ENCODE measurements at regions not wholly inside any gene's neighbourhood (a gene's known extent, or its start where the extent isn't known, plus 50 kb on each side); places are given as distances from the start of the nearest gene placed in this dataset.

GRCh38 chr5:133779828-133780475 is 167.6 kb upstream of the FSTL4 start:
- H3K4me1 ChIP-seq (replicated peaks in 1 of 2) = no peaks in the 10 kb centered on the region
- no peaks in the 10 kb centered on the region for H3K9me3 ChIP-seq (replicated peaks in 1 of 3)
- no peak for DNase-seq
- no peak overlapping the region for H3K4me3 ChIP-seq
- H3K36me3 ChIP-seq (replicated peaks in 1 of 2) = no peaks in the 10 kb centered on the region
- H3K27me3 ChIP-seq = no peaks in the 10 kb centered on the region
- 78 to 84% (median 82%) methylated on average over 8 of the region's 8 CpGs for WGBS, 4 donors
- no peak overlapping the region for H3K27ac ChIP-seq
- intact Hi-C loops (cut with DNase I) = no loop called here
- TF ChIP-seq CTCF (IDR thresholded peaks at IDR 0.05) = no peak
- no peak for TF ChIP-seq POLR2A (IDR thresholded peaks at IDR 0.05)

- H3K36me3 ChIP-seq (replicated peaks in 1 of 2) = no peaks in the 10 kb centered on the region
- WGBS, 4 donors = 83 to 94% (median 91%) methylated on average over 3 to 5 of the region's 5 CpGs
- no peaks in the 10 kb centered on the region for H3K27me3 ChIP-seq
- TF ChIP-seq CTCF (IDR thresholded peaks at IDR 0.05) (no peak), POLR2A (IDR thresholded peaks at IDR 0.05) (no peak)
- DNase-seq = no peak
- H3K27ac ChIP-seq = no peak overlapping the region
- H3K4me3 ChIP-seq = no peak overlapping the region
- no peaks in the 10 kb centered on the region for H3K9me3 ChIP-seq (replicated peaks in 1 of 3)
- H3K4me1 ChIP-seq (replicated peaks in 1 of 2) = no peaks in the 10 kb centered on the region
- intact Hi-C loops (cut with DNase I) = no loop called here
Measured at GRCh38 chr5:133778636-133779035, 166.3 kb upstream of the FSTL4 start.

GRCh38 chr5:133777951-133778350 is 165.6 kb upstream of the FSTL4 start:
- WGBS, 4 donors = 54 to 73% (median 60%) methylated on average over 2 to 3 of the region's 3 CpGs
- Histone ChIP-seq H3K4me3 (no peak overlapping the region), H3K4me1 (replicated peaks in 1 of 2) (no peaks in the 10 kb centered on the region), H3K9me3 (replicated peaks in 1 of 3) (no peaks in the 10 kb centered on the region), H3K27me3 (no peaks in the 10 kb centered on the region), H3K27ac (no peak overlapping the region), H3K36me3 (replicated peaks in 1 of 2) (no peaks in the 10 kb centered on the region)
- no peak for DNase-seq
- TF ChIP-seq CTCF (IDR thresholded peaks at IDR 0.05) = no peak
- intact Hi-C loops (cut with DNase I) = no loop called here

GRCh38 chr5:133775584-133776304 is 163.4 kb upstream of the FSTL4 start:
- H3K4me3 ChIP-seq = no peak overlapping the region
- 79 to 80% (median 80%) methylated on average over 2 of the region's 2 CpGs for WGBS, 4 donors
- no peak for TF ChIP-seq POLR2A (IDR thresholded peaks at IDR 0.05)
- no peak for TF ChIP-seq CTCF (IDR thresholded peaks at IDR 0.05)
- intact Hi-C loops (cut with DNase I) = no loop called here
- no peak overlapping the region for H3K27ac ChIP-seq
- H3K9me3 ChIP-seq (replicated peaks in 1 of 3) = no peaks in the 10 kb centered on the region
- DNase-seq = no peak
- H3K27me3 ChIP-seq = no peaks in the 10 kb centered on the region
- no peaks in the 10 kb centered on the region for H3K4me1 ChIP-seq (replicated peaks in 1 of 2)
- no peaks in the 10 kb centered on the region for H3K36me3 ChIP-seq (replicated peaks in 1 of 2)

Measured in adrenal gland (tissue), 9 donors.